B cell (primary cell): ENCODE measurements at regions not wholly inside any gene's neighbourhood (a gene's known extent, or its start where the extent isn't known, plus 50 kb on each side); places are given as distances from the start of the nearest gene placed in this dataset.

ENCODE experiments used
- ATAC-seq: fragments of 200-7000 bp; cut with Tn5 transposase; one replicate; pipeline ENCODE4 v1.10.0; 2021; ENCODE audit warnings: low read depth, mild to moderate bottlenecking, moderate number of reproducible peaks, moderate library complexity
- CTCF ChIA-PET: fragments of 350-600 bp; sonication (Branson Sonifier 250); formaldehyde crosslinking; loops from one replicate; lab custom pipeline; 2021; ENCODE audit warnings: antibody characterized with exemption, inconsistent platforms; lab: Charles Lee
- POLR2A ChIA-PET: fragments of 350-600 bp; sonication (Branson Sonifier 250); formaldehyde crosslinking; loops from one replicate; lab custom pipeline; 2021; ENCODE audit warnings: antibody characterized with exemption; lab: Charles Lee
- DNase-seq: peaks from one replicate; pipeline ENCODE4 v3.0.0; 2013
- H2AFZ ChIP-seq: 2 replicates; pipeline ENCODE4 v1.6.1; 2012; ENCODE audit warnings: mild to moderate bottlenecking, low read depth, low read length; ENCODE audit not compliant: insufficient read depth, poor library complexity, severe bottlenecking
- H3K27ac ChIP-seq, 2 donors: 1 replicate in 1 of 2; 2 replicates in 1 of 2; pipeline ENCODE4 v1.5.1; 2012 to 2013; ENCODE audit warnings: low read length in 2 of 2, mild to moderate bottlenecking in 2 of 2, moderate library complexity in 1 of 2
- H3K27me3 ChIP-seq, 4 experiments: fragments of 200-600 bp in 1 of 4; sonication (generic) in 1 of 4; replicated peaks in 1 of 4; 1 replicate in 2 of 4; 2 replicates in 2 of 4; pipeline versions ENCODE4 v1.6.1 to v1.7.0; 2013 to 2016; ENCODE audit warnings: low read length in 3 of 4, mild to moderate bottlenecking in 2 of 4, mixed read lengths in 1 of 4, moderate library complexity in 1 of 4; ENCODE audit not compliant: insufficient read depth in 4 of 4, control insufficient read depth in 3 of 4; ENCODE audit errors: control extremely low read depth in 1 of 4
- H3K36me3 ChIP-seq, 2 experiments: replicated peaks in 1 of 2; 1 replicate in 1 of 2; 2 replicates in 1 of 2; pipeline versions ENCODE4 v1.6.1 to v1.7.1; 2013; ENCODE audit warnings: low read length in 1 of 2; ENCODE audit not compliant: insufficient read depth in 2 of 2, control insufficient read depth in 1 of 2; ENCODE audit errors: control extremely low read depth in 1 of 2, extremely low read depth in 1 of 2
- H3K4me1 ChIP-seq, 2 donors: fragments of 200-600 bp in 1 of 2; sonication (generic) in 1 of 2; 1 replicate in 1 of 2; 2 replicates in 1 of 2; pipeline versions ENCODE4 v1.5.1 to v1.6.1; 2013 to 2017; ENCODE audit warnings: low read length in 2 of 2; ENCODE audit not compliant: control insufficient read depth in 2 of 2, insufficient read depth in 2 of 2
- H3K4me2 ChIP-seq: replicated peaks from 2 replicates; pipeline ENCODE3; 2012; ENCODE audit warnings: mild to moderate bottlenecking, low read depth, low read length; ENCODE audit not compliant: poor library complexity, severe bottlenecking
- H3K4me3 ChIP-seq, 5 experiments: fragments of 200-600 bp in 1 of 5; sonication (generic) in 1 of 5; 1 replicate in 3 of 5; 2 replicates in 2 of 5; pipeline versions ENCODE4 v1.5.1 to v1.7.0; 2011 to 2016; ENCODE audit warnings: low read length in 4 of 5, mild to moderate bottlenecking in 4 of 5, low read depth in 2 of 5, control low read depth in 1 of 5, moderate library complexity in 1 of 5; ENCODE audit not compliant: insufficient read depth in 1 of 5; ENCODE audit errors: control extremely low read depth in 1 of 5, extremely low read depth in 1 of 5
- H3K79me2 ChIP-seq: fragments of 200-600 bp; sonication (generic); one replicate; pipeline ENCODE4 v1.6.0; 2016; ENCODE audit warnings: low read length; ENCODE audit not compliant: control insufficient read depth, insufficient read depth
- H3K9ac ChIP-seq: fragments of 200-600 bp; sonication (generic); 2 replicates; pipeline ENCODE4 v1.6.1; 2017; ENCODE audit warnings: mild to moderate bottlenecking, low read length, moderate library complexity
- H3K9me3 ChIP-seq, 3 donors: one replicate each; pipeline versions ENCODE4 v1.6.1 to v1.7.1; 2013; ENCODE audit warnings: low read length in 2 of 3; ENCODE audit not compliant: control insufficient read depth in 2 of 3, insufficient read depth in 1 of 3; ENCODE audit errors: control extremely low read depth in 1 of 3
- H4K20me1 ChIP-seq: 2 replicates; pipeline ENCODE4 v1.6.0; 2012; ENCODE audit warnings: mild to moderate bottlenecking, low read length; ENCODE audit not compliant: insufficient read depth, control insufficient read depth, poor library complexity, severe bottlenecking
- H3K27ac Mint-ChIP-seq: one replicate; pipeline ENCODE4 v1.8.0; 2021; ENCODE audit warnings: mixed read lengths
- H3K27me3 Mint-ChIP-seq: one replicate; pipeline ENCODE4 v1.8.0; 2021; ENCODE audit warnings: mixed read lengths
- H3K4me1 Mint-ChIP-seq: one replicate; pipeline ENCODE4 v1.8.0; 2021; ENCODE audit warnings: mixed read lengths
- H3K4me3 Mint-ChIP-seq: one replicate; pipeline ENCODE4 v1.8.0; 2021; ENCODE audit warnings: mixed read lengths
- H3K9me3 Mint-ChIP-seq: one replicate; pipeline ENCODE4 v1.8.0; 2022; ENCODE audit warnings: mixed read lengths; ENCODE audit not compliant: insufficient read depth
- EZH2 ChIP-seq: IDR thresholded peaks from 2 replicates; pipeline ENCODE4 v1.6.1; 2012; ENCODE audit warnings: borderline replicate concordance, low read depth, mild to moderate bottlenecking, moderate library complexity, low read length; ENCODE audit not compliant: insufficient read depth, poor library complexity, severe bottlenecking
- WGBS: methylation state at CpG from one replicate; pipeline ENCODE4 v1.1.5; 2013; ENCODE audit warnings: missing lambda C conversion rate; ENCODE audit not compliant: insufficient coverage; 5-methylcytosine and 5-hydroxymethylcytosine counted together
- intact Hi-C: fragments of 100-400 bp; cut with micrococcal nuclease; formaldehyde crosslinking; loops from one replicate; pipeline ENCODE4 v1.10.0; 2022
- TF ChIP-seq, protein P1 (sequence below): fragments of 200-600 bp; IDR thresholded peaks from one replicate; pipeline ENCODE4 v1.8.0; 2022; ENCODE audit warnings: antibody characterized with exemption, mild to moderate bottlenecking

DNA sequence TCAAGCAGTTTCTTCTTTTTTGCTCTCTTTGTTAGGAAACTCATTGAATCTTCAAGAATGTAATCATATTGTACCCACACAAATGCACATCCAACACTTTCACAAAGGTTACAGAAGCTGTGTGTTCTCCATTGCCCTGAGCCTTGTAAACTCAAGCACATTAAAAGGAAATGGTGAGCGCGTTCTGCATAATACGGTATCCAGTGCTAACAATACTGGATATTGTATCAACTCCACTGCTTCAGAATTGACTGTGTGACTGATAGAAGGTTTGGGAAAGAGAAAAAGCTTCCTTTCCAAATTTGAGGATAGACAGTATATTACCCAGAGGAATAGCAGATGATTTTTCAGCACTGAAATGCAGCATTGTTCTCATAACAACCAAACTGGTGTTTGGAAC lies 268.9 kb upstream of the RBMS3 start:
- Histone ChIP-seq H3K4me2 (no peak overlapping the region), H3K4me3 (no peak overlapping the region), H3K4me1 (no peaks in the 10 kb centered on the region), H3K9ac (no peak overlapping the region), H3K27ac (no peak overlapping the region), H4K20me1 (no peaks in the 10 kb centered on the region), H3K79me2 (no peaks in the 10 kb centered on the region), H3K27me3 (peaks cover 0 to 2% (median 0%) of the 10 kb centered on the region in 4 experiments), H3K9me3 (no peaks in the 10 kb centered on the region), H3K36me3 (no peaks in the 10 kb centered on the region), H2AFZ (no peak overlapping the region)
- TF ChIP-seq, protein P1, sequence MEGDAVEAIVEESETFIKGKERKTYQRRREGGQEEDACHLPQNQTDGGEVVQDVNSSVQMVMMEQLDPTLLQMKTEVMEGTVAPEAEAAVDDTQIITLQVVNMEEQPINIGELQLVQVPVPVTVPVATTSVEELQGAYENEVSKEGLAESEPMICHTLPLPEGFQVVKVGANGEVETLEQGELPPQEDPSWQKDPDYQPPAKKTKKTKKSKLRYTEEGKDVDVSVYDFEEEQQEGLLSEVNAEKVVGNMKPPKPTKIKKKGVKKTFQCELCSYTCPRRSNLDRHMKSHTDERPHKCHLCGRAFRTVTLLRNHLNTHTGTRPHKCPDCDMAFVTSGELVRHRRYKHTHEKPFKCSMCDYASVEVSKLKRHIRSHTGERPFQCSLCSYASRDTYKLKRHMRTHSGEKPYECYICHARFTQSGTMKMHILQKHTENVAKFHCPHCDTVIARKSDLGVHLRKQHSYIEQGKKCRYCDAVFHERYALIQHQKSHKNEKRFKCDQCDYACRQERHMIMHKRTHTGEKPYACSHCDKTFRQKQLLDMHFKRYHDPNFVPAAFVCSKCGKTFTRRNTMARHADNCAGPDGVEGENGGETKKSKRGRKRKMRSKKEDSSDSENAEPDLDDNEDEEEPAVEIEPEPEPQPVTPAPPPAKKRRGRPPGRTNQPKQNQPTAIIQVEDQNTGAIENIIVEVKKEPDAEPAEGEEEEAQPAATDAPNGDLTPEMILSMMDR, result no peak
- TF ChIP-seq EZH2, result no peak
- Mint-ChIP-seq H3K4me3 (no peak overlapping the region), H3K27ac (no peak overlapping the region), H3K4me1 (no peaks in the 10 kb centered on the region), H3K27me3 (no peaks in the 10 kb centered on the region), H3K9me3 (no peaks in the 10 kb centered on the region)
- no peak for ATAC-seq
- no peak for DNase-seq
- ChIA-PET POLR2A (no interaction called here), CTCF (no interaction called here)
- intact Hi-C loops, result no loop called here
- WGBS, result 100% methylated on average over 1 of the region's 3 CpGs

DNA sequence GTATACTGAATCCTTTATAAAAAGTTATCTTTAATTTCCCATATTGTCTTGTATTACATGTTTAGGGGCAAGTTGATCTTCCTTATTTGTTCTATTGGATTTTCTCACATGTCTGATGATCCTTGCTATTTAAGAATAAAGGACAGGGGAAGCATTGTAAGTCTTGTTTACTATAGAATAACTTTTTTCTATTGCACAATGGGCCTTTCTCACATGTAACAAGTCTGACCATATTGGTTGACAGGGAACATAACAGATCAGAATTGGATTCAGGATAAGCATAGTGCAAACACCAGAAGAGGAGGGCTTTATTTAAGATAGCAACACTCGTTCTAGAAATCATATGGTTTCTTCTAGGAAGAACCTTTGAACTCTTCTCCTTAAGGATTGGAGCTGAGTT lies 257.9 kb upstream of the RBMS3 start:
- no peaks in the 10 kb centered on the region for H3K4me1 Mint-ChIP-seq
- Histone ChIP-seq H3K4me3 (no peak overlapping the region), H3K27me3 (no peaks in the 10 kb centered on the region), H3K9ac (no peak overlapping the region), H3K4me1 (no peaks in the 10 kb centered on the region), H2AFZ (no peak overlapping the region), H4K20me1 (no peaks in the 10 kb centered on the region), H3K79me2 (no peaks in the 10 kb centered on the region), H3K36me3 (no peaks in the 10 kb centered on the region), H3K27ac (no peak overlapping the region), H3K4me2 (no peak overlapping the region), H3K9me3 (peaks cover 0 to 5% (median 0%) of the 10 kb centered on the region in 3 donors)
- POLR2A ChIA-PET, result no interaction called here
- ATAC-seq (no peak), DNase-seq (no peak)
- no peaks in the 10 kb centered on the region for H3K27me3 Mint-ChIP-seq
- H3K27ac Mint-ChIP-seq, result no peak overlapping the region
- no peak overlapping the region for H3K4me3 Mint-ChIP-seq
- TF ChIP-seq, protein P1, result no peak
- no peak for TF ChIP-seq EZH2
- 100% methylated on average over 1 of the region's 1 CpG for WGBS
- intact Hi-C loops, result no loop called here
- no peaks in the 10 kb centered on the region for H3K9me3 Mint-ChIP-seq
- CTCF ChIA-PET, result no interaction called here
